Omental fat pad (tissue), 3 donors: ENCODE measurements at regions not wholly inside any gene's neighbourhood (a gene's known extent, or its start where the extent isn't known, plus 50 kb on each side); places are given as distances from the start of the nearest gene placed in this dataset.
A peak's percentile ranks its signal among the peaks of the same experiment; 100 is the strongest.

ENCODE experiments used
- ATAC-seq: fragments of 150-250 bp; one replicate; pipeline ENCODE4 v1.9.1; 2016; ENCODE audit warnings: mild to moderate bottlenecking, moderate library complexity; ENCODE audit not compliant: low FRiP score
- DNase-seq: peaks from one replicate; pipeline ENCODE4 v3.0.0-alpha.2; 2019; ENCODE audit warnings: low spot score
- CTCF ChIP-seq, 3 donors: fragments of 450-650 bp; IDR thresholded peaks; one replicate each; pipeline ENCODE4 v1.5.1; 2016 to 2017; ENCODE audit warnings: antibody characterized with exemption in 3 of 3, mild to moderate bottlenecking in 3 of 3, moderate library complexity in 2 of 3

DNA sequence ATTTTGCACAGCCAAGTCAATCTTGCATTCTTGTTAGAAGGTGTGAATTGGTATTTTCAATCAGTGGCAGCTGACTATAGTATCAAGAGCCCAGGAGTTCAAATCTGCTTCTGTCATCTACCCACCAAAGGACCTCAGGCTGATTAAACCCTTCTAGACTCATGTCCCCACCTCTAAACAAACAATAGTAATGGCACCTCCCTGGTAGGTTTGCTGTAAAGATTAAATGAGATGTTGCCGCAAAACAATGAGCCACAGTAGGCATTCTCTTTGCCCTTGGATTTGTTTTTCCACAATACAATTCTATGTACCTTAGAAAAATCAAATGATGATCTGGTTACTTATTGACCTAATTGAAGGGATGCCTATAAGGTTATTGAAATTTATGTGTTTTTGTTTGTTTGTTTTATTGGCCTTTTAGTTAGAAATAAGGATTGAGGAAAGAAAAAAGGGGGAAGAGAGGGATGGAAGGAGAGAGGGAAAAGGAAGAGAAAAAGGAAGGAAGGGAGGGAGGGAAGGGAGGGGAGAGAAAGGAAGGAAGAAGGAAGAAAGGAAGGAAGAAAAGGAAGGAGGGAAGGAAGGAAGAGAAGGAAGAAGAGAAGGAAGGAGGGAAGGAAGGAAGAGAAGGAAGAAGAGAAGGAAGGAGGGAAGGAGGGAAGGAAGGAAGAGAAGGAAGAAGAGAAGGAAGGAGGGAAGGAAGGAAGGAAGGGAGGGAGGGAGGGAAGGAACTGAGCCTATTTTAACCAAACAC is 110.7 kb downstream of the ETS2 start:
- no peak for TF ChIP-seq CTCF (IDR thresholded peaks at IDR 0.05)
- DNase-seq: no peak
- no peak for ATAC-seq

- ATAC-seq: no peak
- TF ChIP-seq CTCF (IDR thresholded peaks at IDR 0.05): no peak
- DNase-seq: no peak
Observed at GRCh38 chr21:38915546-38915945, 109.8 kb downstream of the ETS2 start.

- DNase-seq (no peak), ATAC-seq (peak; percentile 58)
- no peak for TF ChIP-seq CTCF (IDR thresholded peaks at IDR 0.05)
Observed at GRCh38 chr21:38914528-38915293, 109.0 kb downstream of the ETS2 start.

DNA sequence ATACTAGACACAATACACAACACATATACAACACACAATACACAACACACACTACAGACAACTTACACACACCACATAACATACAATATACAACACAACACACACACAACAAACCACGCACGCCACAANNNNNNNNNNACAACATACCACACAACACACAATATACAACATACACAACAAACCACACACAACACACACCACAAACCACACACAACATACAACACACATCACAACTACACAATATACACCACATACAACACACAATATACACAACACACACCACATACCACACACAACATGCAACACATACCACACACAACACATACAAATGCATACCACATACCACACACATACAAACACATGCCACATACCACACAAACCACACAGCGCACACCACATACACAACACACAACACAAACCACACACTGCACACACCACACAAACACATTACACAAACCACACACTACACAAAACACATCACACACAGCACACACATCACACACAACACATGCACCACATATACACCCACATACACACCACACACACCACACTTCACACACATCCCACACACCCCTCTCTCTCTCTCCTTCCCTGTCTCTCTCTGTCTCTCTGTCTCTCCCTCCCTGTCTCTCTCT is 108.3 kb downstream of the ETS2 start:
- ATAC-seq (no peak), DNase-seq (no peak)
- no peak for TF ChIP-seq CTCF (IDR thresholded peaks at IDR 0.05)

DNA sequence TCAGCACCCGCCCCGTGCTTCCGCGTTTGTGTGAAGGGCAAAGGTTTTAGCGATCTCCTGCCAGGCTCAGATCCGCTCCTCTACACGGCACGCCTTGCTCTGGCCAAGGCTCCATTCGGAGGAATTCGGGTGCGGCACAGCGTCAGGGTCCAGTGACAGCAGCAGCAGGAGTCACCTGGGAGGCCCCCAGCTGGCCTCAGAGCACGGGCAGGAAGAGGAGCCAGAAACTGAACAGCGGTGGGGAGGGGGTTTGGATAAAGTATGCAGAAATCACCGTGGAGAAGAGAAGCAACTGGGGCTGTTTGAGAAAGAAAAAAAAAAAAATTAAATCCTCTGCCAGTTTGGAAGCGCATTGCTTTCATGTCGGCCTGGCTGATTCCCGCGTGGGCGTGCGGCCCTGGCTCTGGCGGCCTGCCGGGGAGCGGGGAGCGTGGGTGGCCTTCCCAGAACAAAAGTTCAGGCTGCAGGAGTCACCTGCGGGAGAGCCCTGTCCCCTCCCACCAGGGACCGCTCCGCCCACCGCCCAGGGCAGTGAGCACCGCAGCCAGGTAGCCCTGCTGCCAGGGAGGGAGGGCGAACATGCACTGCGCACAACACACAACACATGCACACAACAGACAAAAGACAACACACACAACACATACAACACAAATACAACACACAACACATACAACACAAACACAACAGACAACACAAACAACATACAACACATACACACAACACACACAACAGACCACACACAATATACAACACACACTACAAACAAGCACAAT is 107.6 kb downstream of the ETS2 start:
- TF ChIP-seq CTCF (IDR thresholded peaks at IDR 0.05): no peak
- ATAC-seq (peak; percentile 85), DNase-seq (no peak)

DNA sequence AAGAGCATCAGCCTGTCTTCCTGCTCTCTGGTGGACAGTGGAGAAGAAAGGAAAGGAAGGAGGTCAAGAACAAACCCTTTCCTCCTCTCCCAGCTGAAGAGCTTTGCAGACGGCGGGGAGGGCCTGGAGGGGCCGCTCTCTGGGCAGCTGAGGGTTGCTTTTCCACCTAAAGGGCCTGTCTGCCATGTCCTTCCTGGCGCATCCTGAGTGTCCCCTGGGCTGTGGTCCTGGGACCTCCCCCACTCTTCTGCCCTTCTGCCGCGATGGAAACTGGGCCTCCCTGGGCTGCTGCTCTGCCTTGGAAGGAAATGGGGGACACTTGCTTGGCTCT is 107.0 kb downstream of the ETS2 start:
- no peak for ATAC-seq
- no peak for DNase-seq
- TF ChIP-seq CTCF (IDR thresholded peaks at IDR 0.05): no peak
